ENCODE measurements at regions not wholly inside any gene's neighbourhood (a gene's known extent, or its start where the extent isn't known, plus 50 kb on each side); places are given as distances from the start of the nearest gene placed in this dataset.

DNA sequence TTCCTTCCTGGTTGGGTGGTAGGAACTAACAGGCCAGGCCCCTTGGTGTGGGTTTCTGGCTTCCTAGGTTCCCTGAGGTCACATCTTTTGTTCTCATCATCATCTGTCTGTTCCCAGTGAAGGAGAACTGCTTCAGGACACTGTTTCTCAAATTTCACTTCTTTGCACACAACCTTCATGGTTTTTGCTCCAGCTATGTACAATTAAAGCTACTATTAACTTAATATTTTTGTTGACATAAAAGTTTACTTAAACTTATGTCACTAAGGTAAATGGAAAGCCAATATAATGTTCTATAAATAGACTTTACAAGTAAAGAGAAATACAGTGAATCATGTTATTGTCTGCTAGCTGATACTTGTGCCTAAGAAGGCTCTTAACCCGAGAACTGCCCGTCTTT, 120.7 kb upstream of the KCNG1 start:
- TF ChIP-seq OSR1 (CRISPR knock-in tag; IDR thresholded peaks at IDR 0.05) (no peak), ZFP3 (CRISPR knock-in tag; IDR thresholded peaks at IDR 0.05) (no peak), BACH2 (CRISPR knock-in tag; IDR thresholded peaks at IDR 0.05; ENCODE audit: borderline replicate concordance) (no peak), CSDC2 (CRISPR knock-in tag; IDR thresholded peaks at IDR 0.05) (no peak), TOX (CRISPR knock-in tag; IDR thresholded peaks at IDR 0.05; ENCODE audit: borderline replicate concordance) (no peak), ZC3H10 (CRISPR knock-in tag; IDR thresholded peaks at IDR 0.05) (no peak), SNAI2 (CRISPR knock-in tag; IDR thresholded peaks at IDR 0.05) (no peak), ZFP30 (CRISPR knock-in tag; IDR thresholded peaks at IDR 0.05) (no peak)
- no peak for ATAC-seq

- no peak for ATAC-seq
- TF ChIP-seq ZNF565 (CRISPR knock-in tag; conservative IDR thresholded peaks at IDR 0.05; ENCODE audit: low read depth) = no peak
- no peak for TF ChIP-seq ZC3H10 (CRISPR knock-in tag; IDR thresholded peaks at IDR 0.05)
- TF ChIP-seq CSDC2 (CRISPR knock-in tag; IDR thresholded peaks at IDR 0.05) = no peak
- no peak for TF ChIP-seq GLIS3 (CRISPR knock-in tag; IDR thresholded peaks at IDR 0.05)
Observed at GRCh38 chr20:51142448-51142847, 119.5 kb upstream of the KCNG1 start.

GRCh38 chr20:51140671-51141070, 117.8 kb upstream of the KCNG1 start:
- TF ChIP-seq CSDC2 (CRISPR knock-in tag; IDR thresholded peaks at IDR 0.05) = no peak
- TF ChIP-seq ZNF70 (CRISPR knock-in tag; IDR thresholded peaks at IDR 0.05) = no peak
- no peak for TF ChIP-seq TSHZ2 (CRISPR knock-in tag; IDR thresholded peaks at IDR 0.05)
- no peak for TF ChIP-seq ZNF565 (CRISPR knock-in tag; conservative IDR thresholded peaks at IDR 0.05; ENCODE audit: low read depth)
- TF ChIP-seq PATZ1 (CRISPR knock-in tag; IDR thresholded peaks at IDR 0.05; ENCODE audit: borderline replicate concordance) = no peak
- no peak for TF ChIP-seq ZFP30 (CRISPR knock-in tag; IDR thresholded peaks at IDR 0.05)
- TF ChIP-seq CREB5 (CRISPR knock-in tag; IDR thresholded peaks at IDR 0.05; ENCODE audit: low read depth) = no peak
- no peak for TF ChIP-seq BACH2 (CRISPR knock-in tag; IDR thresholded peaks at IDR 0.05; ENCODE audit: borderline replicate concordance)
- TF ChIP-seq ISL1 (CRISPR knock-in tag; IDR thresholded peaks at IDR 0.05) = no peak
- TF ChIP-seq SNAI2 (CRISPR knock-in tag; IDR thresholded peaks at IDR 0.05) = no peak
- no peak for TF ChIP-seq ZNF8 (CRISPR knock-in tag; IDR thresholded peaks at IDR 0.05)
- TF ChIP-seq, protein P1, sequence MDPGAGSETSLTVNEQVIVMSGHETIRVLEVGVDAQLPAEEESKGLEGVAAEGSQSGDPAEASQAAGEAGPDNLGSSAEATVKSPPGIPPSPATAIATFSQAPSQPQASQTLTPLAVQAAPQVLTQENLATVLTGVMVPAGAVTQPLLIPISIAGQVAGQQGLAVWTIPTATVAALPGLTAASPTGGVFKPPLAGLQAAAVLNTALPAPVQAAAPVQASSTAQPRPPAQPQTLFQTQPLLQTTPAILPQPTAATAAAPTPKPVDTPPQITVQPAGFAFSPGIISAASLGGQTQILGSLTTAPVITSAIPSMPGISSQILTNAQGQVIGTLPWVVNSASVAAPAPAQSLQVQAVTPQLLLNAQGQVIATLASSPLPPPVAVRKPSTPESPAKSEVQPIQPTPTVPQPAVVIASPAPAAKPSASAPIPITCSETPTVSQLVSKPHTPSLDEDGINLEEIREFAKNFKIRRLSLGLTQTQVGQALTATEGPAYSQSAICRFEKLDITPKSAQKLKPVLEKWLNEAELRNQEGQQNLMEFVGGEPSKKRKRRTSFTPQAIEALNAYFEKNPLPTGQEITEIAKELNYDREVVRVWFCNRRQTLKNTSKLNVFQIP (CRISPR knock-in tag; IDR thresholded peaks at IDR 0.05; ENCODE audit: borderline replicate concordance, low read depth) = no peak
- no peak for TF ChIP-seq RARB (CRISPR knock-in tag; IDR thresholded peaks at IDR 0.05)
- no peak for ATAC-seq

- no peak for ATAC-seq
- TF ChIP-seq, protein P1 (CRISPR knock-in tag; IDR thresholded peaks at IDR 0.05; ENCODE audit: borderline replicate concordance, low read depth) = no peak
- no peak for TF ChIP-seq TOX (CRISPR knock-in tag; IDR thresholded peaks at IDR 0.05; ENCODE audit: borderline replicate concordance)
Observed at GRCh38 chr20:51139891-51140290, 117.0 kb upstream of the KCNG1 start.

All from SK-N-SH treated with all-trans-retinoic acid at 6 μM for 48 hours (cell line).